Panc1 (cell line): ENCODE measurements at regions not wholly inside any gene's neighbourhood (a gene's known extent, or its start where the extent isn't known, plus 50 kb on each side); places are given as distances from the start of the nearest gene placed in this dataset.
A peak's percentile ranks its signal among the peaks of the same experiment; 100 is the strongest.

Experiments used
- ATAC-seq: fragments of 200-7000 bp; cut with Tn5 transposase; 2 replicates; pipeline ENCODE4 v1.9.1; 2020; ENCODE audit warnings: mild to moderate bottlenecking, moderate library complexity
- BruUV-seq: library from RNA; stranded (reverse); fragments of 400-500 nt; replicated peaks from 2 replicates; lab custom pipeline; 2021; lab: Mats Ljungman, UMichigan
- CTCF ChIA-PET: fragments of 300-600 bp; sonication (Branson Sonifier 250); formaldehyde crosslinking; loops from one replicate; lab custom pipeline; 2022; ENCODE audit warnings: antibody characterized with exemption; lab: Charles Lee
- POLR2A ChIA-PET: fragments of 300-600 bp; sonication (Branson Sonifier 250); formaldehyde crosslinking; loops from one replicate; lab custom pipeline; 2022; ENCODE audit warnings: antibody characterized with exemption; lab: Charles Lee
- DNase-seq: peaks from one replicate; pipeline ENCODE4 v3.0.0-alpha.2; 2010; ENCODE audit warnings: low read depth, low spot score
- H3K27ac ChIP-seq: 2 replicates; pipeline ENCODE4 v1.5.1; 2011; ENCODE audit warnings: mild to moderate bottlenecking, low read length, inconsistent platforms
- H3K27me3 ChIP-seq: fragments of 200-500 bp; sonication (Bioruptor generic); 2 replicates; pipeline ENCODE4 v1.6.0; 2014; ENCODE audit warnings: low read length, inconsistent platforms; ENCODE audit not compliant: control insufficient read depth, insufficient read depth
- H3K36me3 ChIP-seq: fragments of 200-500 bp; sonication (Bioruptor generic); 2 replicates; pipeline ENCODE4 v1.5.1; 2014; ENCODE audit warnings: inconsistent platforms, mild to moderate bottlenecking, low read length, moderate library complexity; ENCODE audit not compliant: control insufficient read depth, insufficient read depth
- H3K4me1 ChIP-seq: 2 replicates; pipeline ENCODE4 v1.5.1; 2011; ENCODE audit warnings: inconsistent platforms, mild to moderate bottlenecking, low read length, moderate library complexity; ENCODE audit not compliant: control insufficient read depth, insufficient read depth
- H3K4me3 ChIP-seq, 2 experiments: 2 replicates each; pipeline ENCODE4 v1.5.1; 2011 to 2012; ENCODE audit warnings: low read depth in 2 of 2, low read length in 2 of 2, mild to moderate bottlenecking in 2 of 2, inconsistent platforms in 1 of 2, moderate library complexity in 1 of 2
- H3K9me3 ChIP-seq: fragments of 200-500 bp; sonication (Bioruptor generic); 2 replicates; pipeline ENCODE4 v1.5.1; 2014; ENCODE audit warnings: low read depth, mild to moderate bottlenecking, inconsistent platforms, low read length, moderate library complexity; ENCODE audit not compliant: control insufficient read depth, insufficient read depth
- CTCF ChIP-seq: fragments of 450-650 bp; IDR thresholded peaks from 2 replicates; pipeline ENCODE4 v1.5.1; 2017; ENCODE audit warnings: mild to moderate bottlenecking
- POLR2AphosphoS5 ChIP-seq: IDR thresholded peaks from 2 replicates; pipeline ENCODE4 v1.6.1; 2012; ENCODE audit warnings: mild to moderate bottlenecking, low read depth, low read length, moderate library complexity
- REST ChIP-seq, 2 experiments: IDR thresholded peaks; 2 replicates each; pipeline ENCODE4 v1.6.1; 2011 to 2012; ENCODE audit warnings: low read depth in 2 of 2, control low read depth in 1 of 2, low read length in 1 of 2, mild to moderate bottlenecking in 1 of 2, moderate library complexity in 1 of 2; ENCODE audit not compliant: insufficient read depth in 1 of 2
- SIN3A ChIP-seq: IDR thresholded peaks from 2 replicates; pipeline ENCODE4 v1.6.1; 2012; ENCODE audit warnings: low read depth, mild to moderate bottlenecking, low read length, moderate library complexity, borderline replicate concordance; ENCODE audit not compliant: insufficient read depth
- TCF7L2 ChIP-seq: IDR thresholded peaks from 2 replicates; pipeline ENCODE4 v1.6.1; 2011; ENCODE audit warnings: mild to moderate bottlenecking, low read depth, low read length, inconsistent platforms
- in situ Hi-C: cut with HindIII; loops from 2 replicates; pipeline ENCODE4 v1.10.0; 2016; ENCODE audit warnings: low sequenced_read_pairs, low pct_unique_long_range_greater_than_20kb
- intact Hi-C: fragments of 100-400 bp; cut with micrococcal nuclease; formaldehyde crosslinking; loops from one replicate; pipeline ENCODE4 v1.10.0; 2022; ENCODE audit not compliant: unreplicated experiment

DNA sequence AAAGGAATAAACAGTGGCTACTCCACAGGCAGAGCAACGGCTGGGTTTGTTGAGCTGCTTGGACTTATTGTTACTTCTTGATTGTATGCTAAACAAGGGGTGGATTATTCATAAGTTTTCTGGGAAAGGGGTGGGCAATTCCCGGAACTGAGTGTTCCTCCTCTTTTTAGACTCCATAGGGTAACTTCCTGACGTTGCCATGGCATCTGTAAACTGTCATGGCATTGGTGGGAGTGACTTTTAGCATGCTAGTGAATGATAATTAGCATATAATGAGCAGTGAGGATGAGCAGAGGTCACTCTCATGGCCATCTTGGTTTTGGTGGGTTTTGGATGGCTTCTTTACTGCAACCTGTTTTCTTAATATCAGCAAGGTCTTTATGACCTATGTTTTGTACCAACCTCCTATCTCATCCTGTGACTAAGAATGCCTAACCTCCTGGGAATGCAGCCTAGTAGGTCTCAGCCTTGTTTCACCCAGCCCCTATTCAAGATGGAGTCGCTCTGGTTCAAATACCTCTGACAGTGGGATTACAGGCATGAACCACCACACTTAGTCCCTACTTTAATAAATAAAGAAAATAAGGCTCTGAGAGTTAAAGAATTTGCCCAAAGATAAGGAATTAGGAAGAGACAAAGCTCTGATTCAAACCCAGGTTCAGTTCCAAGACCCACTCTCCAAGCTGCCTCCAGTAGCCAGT, 65.6 kb upstream of the CLMP start:
- POLR2A ChIA-PET, result interaction anchor here (0.6 kb wide), 1 partner anchor 9 kb away, joined by 5 read pairs; no protein-coding TSS in a partner anchor
- no peaks in the 10 kb centered on the region; the same call in 1 of the 2 replicates for H3K9me3 ChIP-seq
- peaks cover 4% of the 10 kb centered on the region; the same call in 1 of the 2 replicates for H3K27me3 ChIP-seq
- in situ Hi-C loops (no loop called here), intact Hi-C loops (no loop called here)
- ATAC-seq, result 0 out of 2 replicates have a peak, but pooled peaks have one; percentile 4
- TF ChIP-seq POLR2AphosphoS5 (no peak), CTCF (no peak), REST (IDR thresholded peaks at IDR 0.05; ENCODE audit: insufficient read depth in 1 of 2, low read depth in 2 of 2, low read length in 1 of 2) (no peak), SIN3A (no peak), TCF7L2 (no peak)
- 0 out of 2 replicates have a peak overlapping the region, but pooled peaks have one; percentile 34 for H3K27ac ChIP-seq
- DNase-seq, result no peak
- CTCF ChIA-PET, result interaction anchor here (0.6 to 2.0 kb wide), 15 partner anchors 13 to 449 kb away, joined by 3 to 17 read pairs (median 5); no protein-coding TSS in a partner anchor
- peak overlapping the region in 1 of 2 experiments; percentile 60; a peak in 2 of 4 replicates for H3K4me3 ChIP-seq
- no peaks in the 10 kb centered on the region for H3K36me3 ChIP-seq
- BruUV-seq, result no TSS peak
- H3K4me1 ChIP-seq, result peaks cover 7% of the 10 kb centered on the region; the same call in 1 of the 2 replicates

GRCh38 chr11:123258877-123259276, 63.8 kb upstream of the CLMP start:
- TF ChIP-seq SIN3A (no peak), REST (IDR thresholded peaks at IDR 0.05; ENCODE audit: insufficient read depth in 1 of 2, low read depth in 2 of 2, low read length in 1 of 2) (no peak), CTCF (no peak), POLR2AphosphoS5 (no peak), TCF7L2 (no peak)
- BruUV-seq, result no TSS peak
- Histone ChIP-seq H3K4me3 (no peak overlapping the region), H3K27ac (no peak overlapping the region), H3K27me3 (no peaks in the 10 kb centered on the region), H3K9me3 (no peaks in the 10 kb centered on the region; the same call in 1 of the 2 replicates), H3K36me3 (no peaks in the 10 kb centered on the region), H3K4me1 (peaks cover 7% of the 10 kb centered on the region; the same call in 1 of the 2 replicates)
- in situ Hi-C loops, result no loop called here
- no peak for ATAC-seq
- DNase-seq, result no peak
- CTCF ChIA-PET, result interaction anchor here (1.3 kb wide), 1 partner anchor 147 kb away, joined by 4 read pairs; no protein-coding TSS in a partner anchor
- intact Hi-C loops, result no loop called here
- POLR2A ChIA-PET, result interaction anchor here (0.6 kb wide), 1 partner anchor 9 kb away, joined by 6 read pairs; no protein-coding TSS in a partner anchor
